22Rv1 (cell line): ENCODE measurements at regions not wholly inside any gene's neighbourhood (a gene's known extent, or its start where the extent isn't known, plus 50 kb on each side); places are given as distances from the start of the nearest gene placed in this dataset.

Source experiments
- H3K27ac ChIP-seq: fragments of 450-650 bp; 2 replicates; pipeline ENCODE4 v1.5.1; 2017
- ZFX ChIP-seq: fragments of 450-650 bp; IDR thresholded peaks from 2 replicates; pipeline ENCODE4 v1.6.1; 2017; ENCODE audit warnings: antibody characterized with exemption, borderline replicate concordance
- TF ChIP-seq, protein P1 (sequence below): fragments of 450-650 bp; IDR thresholded peaks from 2 replicates; pipeline ENCODE4 v1.5.1; 2017; ENCODE audit warnings: mild to moderate bottlenecking

DNA sequence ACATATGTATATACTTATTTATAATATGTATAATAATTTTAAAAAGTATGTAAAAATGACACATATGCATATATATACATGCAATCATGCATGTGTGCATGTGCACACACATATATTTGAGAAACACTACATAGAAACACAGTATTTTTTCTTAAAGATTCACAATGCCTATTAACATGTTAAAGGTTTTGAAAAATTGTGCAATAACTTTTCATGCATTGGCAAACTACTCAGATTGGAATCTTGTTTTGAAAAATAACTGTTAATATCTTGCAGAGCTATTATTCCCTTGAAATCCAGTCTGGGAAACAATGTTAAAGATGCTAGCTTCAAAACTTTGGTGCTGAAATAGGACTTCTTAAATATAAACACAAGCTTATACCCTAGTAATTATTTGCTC lies 256.2 kb upstream of the P2RY1 start:
- H3K27ac ChIP-seq = no peak overlapping the region
- TF ChIP-seq ZFX = no peak
- TF ChIP-seq, protein P1, sequence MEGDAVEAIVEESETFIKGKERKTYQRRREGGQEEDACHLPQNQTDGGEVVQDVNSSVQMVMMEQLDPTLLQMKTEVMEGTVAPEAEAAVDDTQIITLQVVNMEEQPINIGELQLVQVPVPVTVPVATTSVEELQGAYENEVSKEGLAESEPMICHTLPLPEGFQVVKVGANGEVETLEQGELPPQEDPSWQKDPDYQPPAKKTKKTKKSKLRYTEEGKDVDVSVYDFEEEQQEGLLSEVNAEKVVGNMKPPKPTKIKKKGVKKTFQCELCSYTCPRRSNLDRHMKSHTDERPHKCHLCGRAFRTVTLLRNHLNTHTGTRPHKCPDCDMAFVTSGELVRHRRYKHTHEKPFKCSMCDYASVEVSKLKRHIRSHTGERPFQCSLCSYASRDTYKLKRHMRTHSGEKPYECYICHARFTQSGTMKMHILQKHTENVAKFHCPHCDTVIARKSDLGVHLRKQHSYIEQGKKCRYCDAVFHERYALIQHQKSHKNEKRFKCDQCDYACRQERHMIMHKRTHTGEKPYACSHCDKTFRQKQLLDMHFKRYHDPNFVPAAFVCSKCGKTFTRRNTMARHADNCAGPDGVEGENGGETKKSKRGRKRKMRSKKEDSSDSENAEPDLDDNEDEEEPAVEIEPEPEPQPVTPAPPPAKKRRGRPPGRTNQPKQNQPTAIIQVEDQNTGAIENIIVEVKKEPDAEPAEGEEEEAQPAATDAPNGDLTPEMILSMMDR = no peak

DNA sequence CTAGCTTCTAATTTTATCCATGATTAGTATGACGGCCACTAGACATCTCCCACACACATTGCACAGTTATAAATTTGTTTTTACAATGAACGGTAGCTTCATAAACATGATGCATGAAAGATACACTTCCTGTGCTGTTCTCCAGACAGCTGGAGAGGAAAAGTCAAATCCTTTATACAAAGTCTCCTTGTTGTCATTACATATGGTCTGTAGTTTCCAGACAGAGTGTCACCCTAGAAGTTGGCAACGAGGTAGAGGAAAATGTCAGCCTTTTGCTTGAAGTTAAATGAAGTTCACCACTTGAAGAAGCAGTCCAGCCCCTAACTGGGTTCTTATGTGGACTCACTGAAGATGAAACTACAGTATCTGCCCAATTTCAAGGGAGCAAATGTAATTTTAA lies 253.0 kb upstream of the P2RY1 start:
- no peak for TF ChIP-seq ZFX
- TF ChIP-seq, protein P1 = no peak
- H3K27ac ChIP-seq = no peak overlapping the region

DNA sequence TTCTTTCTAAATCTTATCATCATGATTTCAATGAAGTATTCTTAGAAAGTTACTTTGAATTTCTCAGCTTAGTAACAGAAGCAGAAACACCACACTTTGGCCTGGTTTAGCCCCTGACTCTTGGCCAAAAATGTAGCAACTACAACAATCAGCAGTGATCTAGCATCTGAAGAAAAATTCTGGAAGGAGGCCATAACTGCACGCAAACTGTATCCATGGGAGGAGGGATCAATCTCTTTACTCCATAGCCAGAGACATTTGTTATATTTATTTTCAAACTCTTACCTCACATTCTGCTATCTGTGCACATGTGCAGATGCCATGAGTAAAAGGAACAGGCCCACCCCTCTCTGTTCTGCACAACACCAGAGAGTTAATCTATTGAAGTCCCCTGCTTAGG lies 251.0 kb upstream of the P2RY1 start:
- H3K27ac ChIP-seq = no peak overlapping the region
- TF ChIP-seq, protein P1 = no peak
- no peak for TF ChIP-seq ZFX

DNA sequence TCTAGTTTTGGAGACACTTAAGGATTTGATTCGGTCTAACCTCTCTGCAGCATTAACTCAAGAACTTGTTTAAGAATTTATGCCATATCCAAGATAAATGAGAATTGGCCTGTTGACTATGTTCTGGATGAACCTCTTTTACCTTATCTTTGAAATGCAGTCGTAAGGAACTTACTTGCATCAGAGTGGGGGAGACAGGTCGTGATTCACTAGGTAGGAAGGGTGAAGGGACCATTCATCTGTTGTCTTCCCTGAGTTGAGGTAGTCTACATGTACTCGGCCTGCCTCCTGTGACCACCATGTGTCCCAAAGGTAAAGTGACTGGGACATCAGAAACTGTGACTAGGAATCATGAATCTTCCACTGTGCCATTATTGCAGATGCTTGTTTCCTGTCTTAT lies 248.0 kb upstream of the P2RY1 start:
- TF ChIP-seq ZFX = no peak
- H3K27ac ChIP-seq = no peak overlapping the region

DNA sequence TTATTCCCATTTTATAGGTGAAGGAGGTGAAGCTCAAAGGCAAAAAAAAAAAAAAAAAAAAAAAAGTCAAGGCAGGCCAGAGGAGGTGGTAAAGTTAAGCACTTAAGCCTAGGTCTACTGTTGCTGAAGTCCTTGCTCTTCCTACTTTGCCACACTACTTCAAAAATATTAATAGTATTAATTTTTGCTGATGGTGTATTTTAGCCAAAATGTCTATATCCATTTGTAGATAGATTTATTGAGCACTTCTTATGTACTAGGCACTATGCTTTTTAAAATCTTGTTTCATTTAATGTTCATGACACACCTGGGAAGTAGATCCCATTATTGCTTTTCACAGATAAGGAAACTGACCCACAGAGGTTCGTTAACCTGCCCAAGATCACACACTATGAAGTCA lies 247.1 kb upstream of the P2RY1 start:
- no peak overlapping the region for H3K27ac ChIP-seq
- no peak for TF ChIP-seq ZFX
- TF ChIP-seq, protein P1 = no peak

DNA sequence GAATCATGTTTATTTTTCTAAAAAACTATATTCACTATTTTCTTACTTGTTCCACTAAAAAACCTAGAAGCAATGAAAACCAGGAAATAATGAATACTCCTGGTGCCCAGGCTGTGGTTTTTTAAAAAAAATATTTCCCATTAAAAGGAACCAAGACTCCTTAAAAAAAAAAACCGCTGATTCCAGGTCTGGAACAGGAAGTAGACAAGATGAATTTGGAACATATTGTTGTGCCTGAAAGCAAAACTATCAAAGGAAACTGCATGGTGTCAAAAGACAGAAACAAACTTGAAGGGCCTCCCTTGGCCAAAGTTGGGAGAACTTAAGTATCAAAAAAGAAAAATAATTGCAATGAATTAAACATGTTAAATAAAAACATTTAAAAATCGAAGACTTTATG lies 245.3 kb upstream of the P2RY1 start:
- no peak overlapping the region for H3K27ac ChIP-seq
- TF ChIP-seq, protein P1 = no peak
- no peak for TF ChIP-seq ZFX

DNA sequence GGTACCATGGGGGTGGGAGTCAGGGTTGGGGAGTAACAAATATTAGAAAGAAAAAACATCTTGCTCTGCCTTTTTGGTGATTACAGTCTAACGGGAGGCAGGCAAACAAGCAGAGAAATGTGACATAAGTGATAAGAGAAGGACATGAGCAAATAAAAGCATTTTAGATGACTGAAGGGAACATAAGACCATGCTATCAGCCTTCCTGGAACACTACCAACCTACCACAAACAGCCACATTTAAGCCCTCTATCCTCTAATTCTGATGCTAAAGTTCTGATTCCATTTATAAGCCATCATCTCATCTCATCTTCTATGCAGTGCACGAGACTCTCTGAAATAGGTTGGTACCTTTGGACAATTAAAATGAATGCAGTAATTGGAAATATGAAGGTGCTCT lies 243.4 kb upstream of the P2RY1 start:
- TF ChIP-seq, protein P1 = no peak
- TF ChIP-seq ZFX = no peak
- H3K27ac ChIP-seq = no peak overlapping the region

DNA sequence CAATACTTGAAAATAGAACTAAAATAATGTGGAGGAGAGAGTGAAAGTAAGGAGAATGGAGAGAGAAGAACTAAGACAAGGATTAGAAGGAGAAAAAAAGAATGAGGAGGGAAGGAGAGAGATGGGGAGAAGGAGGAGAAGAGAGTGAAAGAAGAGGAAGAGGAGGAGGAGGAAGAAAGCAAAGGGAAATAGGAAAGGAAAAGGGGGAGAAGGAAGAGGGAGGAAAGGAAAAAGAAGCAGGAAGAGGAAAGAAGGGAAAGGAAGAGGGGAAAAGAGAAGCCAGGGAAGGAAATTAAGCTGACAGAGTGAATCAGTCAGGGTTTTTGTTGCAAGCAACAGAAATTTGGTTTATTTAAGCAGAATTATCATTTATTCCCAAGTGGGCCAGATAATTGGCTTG lies 241.7 kb upstream of the P2RY1 start:
- no peak overlapping the region for H3K27ac ChIP-seq
- no peak for TF ChIP-seq ZFX
- TF ChIP-seq, protein P1 = no peak
